ENCODE measurements at regions not wholly inside any gene's neighbourhood (a gene's known extent, or its start where the extent isn't known, plus 50 kb on each side); places are given as distances from the start of the nearest gene placed in this dataset.
"Not testable (repeated sequence)": the region's sequence is repeated elsewhere in the genome, so short reads cannot be mapped to it uniquely, and the experiment has no call there.

DNA sequence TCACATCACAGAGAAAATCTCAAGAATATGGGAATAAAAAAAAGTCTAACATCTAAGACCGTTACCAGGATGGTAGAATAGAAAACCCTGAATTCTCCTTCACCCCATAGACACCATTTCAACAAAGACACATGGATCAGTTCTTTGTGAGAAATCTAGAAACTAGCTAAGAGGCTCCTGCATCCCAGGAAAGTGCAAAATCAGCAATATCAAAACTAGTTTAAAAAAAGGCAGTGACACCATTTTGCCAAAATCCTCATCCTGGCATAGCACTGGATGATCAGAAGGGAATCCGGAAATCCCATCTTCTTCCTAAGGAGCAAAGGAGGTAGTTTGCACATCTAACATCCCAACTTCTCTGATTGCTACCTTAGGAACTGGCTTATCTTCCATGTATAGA lies 88.9 kb upstream of the MAGEE2 start:
- DNase-seq (no peak), FAIRE-seq (no peak)
- Histone ChIP-seq H3K36me3 (ENCODE audit: control insufficient read depth in 3 of 3, insufficient read depth in 2 of 3, low read depth in 1 of 3, low read length in 3 of 3) (no peaks in the 10 kb centered on the region), H3K27me3 (ENCODE audit: control insufficient read depth in 3 of 3, insufficient read depth in 3 of 3, low read length in 3 of 3) (no peaks in the 10 kb centered on the region), H3K9me3 (ENCODE audit: control insufficient read depth in 2 of 2, insufficient read depth in 1 of 2, low read depth in 1 of 2, low read length in 1 of 2) (peaks cover 0 to 2% of the 10 kb centered on the region in 2 donors), H3K27ac (ENCODE audit: low read depth in 1 of 3, low read length in 2 of 3) (no peak overlapping the region), H3K4me1 (ENCODE audit: control insufficient read depth in 3 of 3, insufficient read depth in 2 of 3, low read depth in 1 of 3, low read length in 2 of 3) (no peaks in the 10 kb centered on the region), H3K4me3 (ENCODE audit: low read depth in 1 of 3, low read length in 3 of 3) (no peak overlapping the region)
- 64 to 86% (median 72%) methylated on average over 2 of the region's 2 CpGs for WGBS, 3 donors

DNA sequence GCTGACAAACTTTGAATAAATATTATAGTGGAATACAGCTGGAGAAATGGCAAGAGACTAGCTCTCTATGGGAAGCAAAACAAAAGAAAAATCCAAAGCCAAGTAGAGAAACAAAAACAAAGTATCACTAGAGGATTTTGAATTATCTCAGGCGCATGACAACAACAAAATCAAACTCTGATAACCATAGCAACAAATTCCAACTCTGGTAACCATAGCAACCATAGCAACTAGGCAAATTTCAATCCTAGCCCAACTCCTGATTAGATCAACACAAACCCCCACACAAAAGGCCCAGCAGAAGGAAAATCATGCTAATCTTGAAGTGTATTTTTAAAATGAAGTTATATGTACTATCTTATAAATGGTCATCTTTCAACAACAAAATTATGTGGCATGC lies 98.4 kb upstream of the MAGEE2 start:
- Histone ChIP-seq H3K9me3 (ENCODE audit: control insufficient read depth in 2 of 2, insufficient read depth in 1 of 2, low read depth in 1 of 2, low read length in 1 of 2) (no peaks in the 10 kb centered on the region), H3K27ac (ENCODE audit: low read depth in 1 of 3, low read length in 2 of 3) (no peak overlapping the region), H3K4me1 (ENCODE audit: control insufficient read depth in 3 of 3, insufficient read depth in 2 of 3, low read depth in 1 of 3, low read length in 2 of 3) (no peaks in the 10 kb centered on the region), H3K36me3 (ENCODE audit: control insufficient read depth in 3 of 3, insufficient read depth in 2 of 3, low read depth in 1 of 3, low read length in 3 of 3) (no peaks in the 10 kb centered on the region), H3K27me3 (ENCODE audit: control insufficient read depth in 3 of 3, insufficient read depth in 3 of 3, low read length in 3 of 3) (no peaks in the 10 kb centered on the region), H3K4me3 (ENCODE audit: low read depth in 1 of 3, low read length in 3 of 3) (no peak overlapping the region)
- FAIRE-seq (no peak), DNase-seq (no peak)
- WGBS, 3 donors = 8 to 33% (median 22%) methylated on average over 1 of the region's 1 CpG

DNA sequence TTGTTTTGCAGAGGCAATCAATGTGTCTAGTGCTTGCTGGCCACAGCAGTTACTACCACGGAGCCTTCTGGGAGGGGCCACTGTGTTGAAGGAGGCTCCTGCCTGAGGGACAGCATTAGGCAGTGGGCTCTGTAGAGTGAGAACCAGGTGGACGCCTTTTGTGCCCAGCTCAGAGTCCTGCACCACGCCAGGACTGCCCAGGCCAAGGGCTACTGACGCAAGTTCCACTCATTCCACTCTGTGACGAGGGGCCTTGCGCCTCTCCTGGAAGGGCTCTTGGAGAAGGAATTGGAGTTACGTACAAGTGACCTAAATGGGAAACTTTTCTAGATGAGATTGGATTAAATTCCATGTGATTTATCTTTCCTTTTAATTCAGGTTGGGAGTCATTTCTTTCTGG lies 102.8 kb upstream of the MAGEE2 start:
- H3K27ac ChIP-seq (ENCODE audit: low read depth in 1 of 3, low read length in 2 of 3) = no peak overlapping the region
- H3K36me3 ChIP-seq (ENCODE audit: control insufficient read depth in 3 of 3, insufficient read depth in 2 of 3, low read depth in 1 of 3, low read length in 3 of 3) = no peaks in the 10 kb centered on the region
- no peaks in the 10 kb centered on the region for H3K27me3 ChIP-seq (ENCODE audit: control insufficient read depth in 3 of 3, insufficient read depth in 3 of 3, low read length in 3 of 3)
- H3K9me3 ChIP-seq (ENCODE audit: control insufficient read depth in 2 of 2, insufficient read depth in 1 of 2, low read depth in 1 of 2, low read length in 1 of 2) = no peaks in the 10 kb centered on the region
- no peak for FAIRE-seq
- no peak for DNase-seq
- WGBS, 3 donors = 65 to 83% (median 71%) methylated on average over 7 of the region's 7 CpGs
- no peaks in the 10 kb centered on the region for H3K4me1 ChIP-seq (ENCODE audit: control insufficient read depth in 3 of 3, insufficient read depth in 2 of 3, low read depth in 1 of 3, low read length in 2 of 3)
- H3K4me3 ChIP-seq (ENCODE audit: low read depth in 1 of 3, low read length in 3 of 3) = no peak overlapping the region

DNA sequence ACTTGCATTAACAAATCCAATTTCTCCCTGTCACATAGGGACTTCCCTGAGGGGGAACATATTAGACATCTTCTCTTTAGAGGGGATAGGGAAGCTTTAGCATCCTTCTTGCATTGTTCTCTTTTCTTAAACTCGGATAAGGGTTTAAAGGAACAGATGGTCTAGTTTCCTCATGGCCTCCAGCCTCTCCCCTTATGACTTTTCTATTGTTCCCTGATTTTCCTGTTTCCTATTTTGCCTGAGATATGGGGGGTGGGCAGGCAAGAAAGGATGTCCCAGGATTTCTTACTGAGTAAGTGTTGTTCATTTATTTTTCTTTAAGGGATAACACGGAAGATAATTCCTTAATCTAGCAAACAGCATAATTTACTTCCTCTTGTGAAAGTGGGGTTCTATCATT lies 107.7 kb upstream of the MAGEE2 start:
- WGBS, 3 donors = 47 to 67% (median 60%) methylated on average over 2 of the region's 2 CpGs
- Histone ChIP-seq H3K36me3 (ENCODE audit: control insufficient read depth in 3 of 3, insufficient read depth in 2 of 3, low read depth in 1 of 3, low read length in 3 of 3) (no peaks in the 10 kb centered on the region), H3K4me1 (ENCODE audit: control insufficient read depth in 3 of 3, insufficient read depth in 2 of 3, low read depth in 1 of 3, low read length in 2 of 3) (no peaks in the 10 kb centered on the region), H3K4me3 (ENCODE audit: low read depth in 1 of 3, low read length in 3 of 3) (no peak overlapping the region), H3K27me3 (ENCODE audit: control insufficient read depth in 3 of 3, insufficient read depth in 3 of 3, low read length in 3 of 3) (no peaks in the 10 kb centered on the region), H3K27ac (ENCODE audit: low read depth in 1 of 3, low read length in 2 of 3) (no peak overlapping the region), H3K9me3 (ENCODE audit: control insufficient read depth in 2 of 2, insufficient read depth in 1 of 2, low read depth in 1 of 2, low read length in 1 of 2) (no peaks in the 10 kb centered on the region)
- no peak for FAIRE-seq
- DNase-seq = no peak

DNA sequence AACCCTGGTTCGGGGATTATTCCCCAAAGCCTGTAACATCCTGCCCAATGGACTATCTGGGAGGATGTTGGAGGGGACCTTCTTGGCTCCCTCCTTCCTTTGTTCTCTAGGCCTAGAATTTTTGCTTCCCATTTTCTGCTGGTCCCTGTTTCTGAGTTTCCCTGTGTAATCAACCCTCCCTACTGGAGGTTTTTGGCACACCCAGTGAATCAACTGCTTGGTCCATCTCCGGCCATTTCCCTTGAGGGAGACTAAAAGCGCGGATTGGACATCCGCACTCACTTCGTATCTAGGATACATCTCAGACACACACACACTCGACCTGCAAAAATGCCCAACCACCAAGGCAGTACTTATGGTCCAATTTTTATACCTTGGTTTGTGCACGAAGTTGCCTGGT lies 108.2 kb upstream of the MAGEE2 start:
- WGBS, 3 donors = 71 to 77% (median 74%) methylated on average over 8 of the region's 8 CpGs
- Histone ChIP-seq H3K9me3 (ENCODE audit: control insufficient read depth in 2 of 2, insufficient read depth in 1 of 2, low read depth in 1 of 2, low read length in 1 of 2) (no peaks in the 10 kb centered on the region), H3K27me3 (ENCODE audit: control insufficient read depth in 3 of 3, insufficient read depth in 3 of 3, low read length in 3 of 3) (no peaks in the 10 kb centered on the region), H3K27ac (ENCODE audit: low read depth in 1 of 3, low read length in 2 of 3) (no peak overlapping the region), H3K4me3 (ENCODE audit: low read depth in 1 of 3, low read length in 3 of 3) (no peak overlapping the region), H3K36me3 (ENCODE audit: control insufficient read depth in 3 of 3, insufficient read depth in 2 of 3, low read depth in 1 of 3, low read length in 3 of 3) (no peaks in the 10 kb centered on the region), H3K4me1 (ENCODE audit: control insufficient read depth in 3 of 3, insufficient read depth in 2 of 3, low read depth in 1 of 3, low read length in 2 of 3) (no peaks in the 10 kb centered on the region)
- DNase-seq (no peak), FAIRE-seq (no peak)

DNA sequence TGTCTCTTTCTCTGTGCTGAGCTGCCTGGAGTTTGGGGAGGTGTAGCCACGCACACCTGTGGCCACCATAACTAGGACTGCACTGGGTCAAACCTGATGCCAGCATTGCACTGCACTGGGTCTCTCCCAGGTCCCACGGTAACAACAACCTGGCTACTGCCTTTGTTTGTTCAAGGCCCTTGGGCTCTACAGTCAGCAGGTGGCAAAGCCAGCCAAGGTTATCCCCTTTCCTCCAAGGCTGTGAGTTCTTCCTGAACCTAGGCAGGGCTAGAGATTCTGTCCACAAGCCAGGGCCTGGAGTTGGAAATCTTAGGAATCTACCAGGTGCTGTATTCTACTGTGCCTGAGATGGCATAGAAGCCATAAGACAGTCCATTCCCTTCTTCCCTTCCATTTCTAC lies 126.7 kb upstream of the MAGEE2 start:
- Histone ChIP-seq H3K4me3 (ENCODE audit: low read depth in 1 of 3, low read length in 3 of 3) (no peak overlapping the region), H3K4me1 (ENCODE audit: control insufficient read depth in 3 of 3, insufficient read depth in 2 of 3, low read depth in 1 of 3, low read length in 2 of 3) (no peaks in the 10 kb centered on the region), H3K36me3 (ENCODE audit: control insufficient read depth in 3 of 3, insufficient read depth in 2 of 3, low read depth in 1 of 3, low read length in 3 of 3) (no peaks in the 10 kb centered on the region), H3K27ac (ENCODE audit: low read depth in 1 of 3, low read length in 2 of 3) (no peak overlapping the region), H3K9me3 (ENCODE audit: control insufficient read depth in 2 of 2, insufficient read depth in 1 of 2, low read depth in 1 of 2, low read length in 1 of 2) (no peaks in the 10 kb centered on the region), H3K27me3 (ENCODE audit: control insufficient read depth in 3 of 3, insufficient read depth in 3 of 3, low read length in 3 of 3) (peaks cover 0 to 3% (median 0%) of the 10 kb centered on the region in 3 donors)
- FAIRE-seq (no peak), DNase-seq (no peak)
- WGBS, 3 donors = 40 to 82% (median 73%) methylated on average over 2 of the region's 2 CpGs

DNA sequence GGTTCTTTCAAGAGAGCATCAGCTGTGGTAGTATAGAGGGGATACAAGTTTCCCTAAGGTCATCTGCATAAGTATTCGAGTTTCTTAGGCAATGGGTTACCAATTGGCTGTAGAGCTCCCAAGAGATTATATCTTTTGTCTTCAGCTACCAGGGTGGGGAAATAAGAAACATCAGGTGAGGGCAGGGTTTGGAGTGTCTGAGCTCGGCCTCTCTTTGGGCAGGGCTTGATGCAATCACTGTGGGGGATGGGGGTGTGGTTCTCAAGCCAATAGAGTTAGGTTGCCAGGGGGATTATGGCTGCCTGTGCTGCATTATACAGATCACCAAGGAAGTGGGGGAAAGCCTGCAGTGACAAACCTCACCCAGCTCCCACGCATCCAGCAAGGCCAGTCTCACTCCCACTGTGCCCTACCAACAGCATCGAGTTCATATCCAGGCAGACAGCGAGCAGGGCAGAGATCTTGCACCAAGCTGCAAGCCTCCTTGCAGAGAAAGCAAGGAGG lies 172.1 kb upstream of the MAGEE2 start:
- FAIRE-seq (no peak), DNase-seq (no peak)
- Histone ChIP-seq H3K27me3 (ENCODE audit: control insufficient read depth in 3 of 3, insufficient read depth in 3 of 3, low read length in 3 of 3) (no peaks in the 10 kb centered on the region), H3K4me3 (ENCODE audit: low read depth in 1 of 3, low read length in 3 of 3) (no peak overlapping the region), H3K9me3 (ENCODE audit: control insufficient read depth in 2 of 2, insufficient read depth in 1 of 2, low read depth in 1 of 2, low read length in 1 of 2) (no peaks in the 10 kb centered on the region), H3K4me1 (ENCODE audit: control insufficient read depth in 3 of 3, insufficient read depth in 2 of 3, low read depth in 1 of 3, low read length in 2 of 3) (no peaks in the 10 kb centered on the region), H3K27ac (ENCODE audit: low read depth in 1 of 3, low read length in 2 of 3) (no peak overlapping the region), H3K36me3 (ENCODE audit: control insufficient read depth in 3 of 3, insufficient read depth in 2 of 3, low read depth in 1 of 3, low read length in 3 of 3) (no peaks in the 10 kb centered on the region)
- WGBS, 3 donors = 41 to 72% (median 60%) methylated on average over 5 of the region's 5 CpGs

DNA sequence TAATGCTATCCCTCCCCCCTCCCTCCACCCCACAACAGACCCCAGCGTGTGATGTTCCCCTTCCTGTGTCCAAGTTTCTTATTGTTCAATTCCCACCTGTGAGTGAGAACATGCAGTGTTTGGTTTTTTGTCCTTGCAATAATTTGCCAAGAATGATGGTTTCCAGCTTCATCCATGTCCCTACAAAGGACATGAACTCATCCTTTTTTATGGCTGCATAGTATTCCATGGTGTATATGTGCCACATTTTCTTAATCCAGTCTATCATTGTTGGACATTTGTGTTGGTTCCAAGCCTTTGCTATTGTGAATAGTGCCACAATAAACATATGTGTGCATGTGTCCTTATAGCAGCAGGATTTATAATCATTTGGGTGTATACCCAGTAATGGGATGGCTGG lies 176.3 kb upstream of the MAGEE2 start:
- not testable (repeated sequence) for H3K36me3 ChIP-seq (ENCODE audit: control insufficient read depth in 3 of 3, insufficient read depth in 2 of 3, low read depth in 1 of 3, low read length in 3 of 3); H3K27ac ChIP-seq (ENCODE audit: low read depth in 1 of 3, low read length in 2 of 3); H3K4me1 ChIP-seq (ENCODE audit: control insufficient read depth in 3 of 3, insufficient read depth in 2 of 3, low read depth in 1 of 3, low read length in 2 of 3); H3K4me3 ChIP-seq (ENCODE audit: low read depth in 1 of 3, low read length in 3 of 3); DNase-seq; FAIRE-seq; H3K9me3 ChIP-seq (ENCODE audit: control insufficient read depth in 2 of 2, insufficient read depth in 1 of 2, low read depth in 1 of 2, low read length in 1 of 2); H3K27me3 ChIP-seq (ENCODE audit: control insufficient read depth in 3 of 3, insufficient read depth in 3 of 3, low read length in 3 of 3)
- 82 to 100% (median 92%) methylated on average over 1 of the region's 1 CpG for WGBS, 3 donors

DNA sequence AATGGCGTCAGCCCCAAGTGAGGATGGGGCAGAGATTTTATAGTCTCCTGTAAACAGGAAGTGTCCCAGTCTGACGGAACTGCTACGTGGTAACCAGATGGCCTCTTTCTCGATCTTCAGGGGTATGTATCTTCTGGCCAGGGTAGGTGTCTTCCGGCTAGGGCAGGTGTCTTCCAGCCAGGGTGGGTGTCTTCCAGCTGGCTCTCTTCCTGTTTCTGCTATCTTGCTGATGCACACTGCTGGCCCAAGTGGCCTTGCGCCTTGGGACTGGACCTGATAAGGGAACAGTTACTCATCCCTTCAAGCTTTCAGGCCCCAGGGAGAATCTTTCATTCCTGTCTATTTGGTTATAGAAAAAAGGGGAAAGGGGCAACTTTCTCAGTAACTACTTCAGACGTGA lies 178.7 kb upstream of the MAGEE2 start:
- Histone ChIP-seq H3K36me3 (ENCODE audit: control insufficient read depth in 3 of 3, insufficient read depth in 2 of 3, low read depth in 1 of 3, low read length in 3 of 3) (no peaks in the 10 kb centered on the region), H3K9me3 (ENCODE audit: control insufficient read depth in 2 of 2, insufficient read depth in 1 of 2, low read depth in 1 of 2, low read length in 1 of 2) (no peaks in the 10 kb centered on the region), H3K4me3 (ENCODE audit: low read depth in 1 of 3, low read length in 3 of 3) (no peak overlapping the region), H3K27me3 (ENCODE audit: control insufficient read depth in 3 of 3, insufficient read depth in 3 of 3, low read length in 3 of 3) (no peaks in the 10 kb centered on the region), H3K4me1 (ENCODE audit: control insufficient read depth in 3 of 3, insufficient read depth in 2 of 3, low read depth in 1 of 3, low read length in 2 of 3) (no peaks in the 10 kb centered on the region), H3K27ac (ENCODE audit: low read depth in 1 of 3, low read length in 2 of 3) (no peak overlapping the region)
- WGBS, 3 donors = 72 to 83% (median 82%) methylated on average over 6 to 7 of the region's 7 CpGs
- DNase-seq = no peak
- FAIRE-seq = no peak
